Erythroblast (primary cell): ENCODE measurements at regions not wholly inside any gene's neighbourhood (a gene's known extent, or its start where the extent isn't known, plus 50 kb on each side); places are given as distances from the start of the nearest gene placed in this dataset.

ENCODE experiments used
- GATA1 ChIP-seq: IDR thresholded peaks from 2 replicates; pipeline ENCODE4 v1.6.1; 2011; ENCODE audit warnings: low read depth, mild to moderate bottlenecking, control low read depth, low read length, moderate library complexity
- POLR2A ChIP-seq: IDR thresholded peaks from 2 replicates; pipeline ENCODE4 v1.6.1; 2011; ENCODE audit warnings: mild to moderate bottlenecking, low read length

- TF ChIP-seq POLR2A (no peak), GATA1 (no peak)
Measured at GRCh38 chr21:38203229-38203628, 53.6 kb upstream of the KCNJ15 start.
